Left kidney (tissue), 1 donor: ENCODE measurements at regions not wholly inside any gene's neighbourhood (a gene's known extent, or its start where the extent isn't known, plus 50 kb on each side); places are given as distances from the start of the nearest gene placed in this dataset.
"Not testable (repeated sequence)": the region's sequence is repeated elsewhere in the genome, so short reads cannot be mapped to it uniquely, and the experiment has no call there.

Experiments
- DNase-seq: peaks from one replicate; pipeline ENCODE4 v3.0.0-alpha.2; 2013

DNA sequence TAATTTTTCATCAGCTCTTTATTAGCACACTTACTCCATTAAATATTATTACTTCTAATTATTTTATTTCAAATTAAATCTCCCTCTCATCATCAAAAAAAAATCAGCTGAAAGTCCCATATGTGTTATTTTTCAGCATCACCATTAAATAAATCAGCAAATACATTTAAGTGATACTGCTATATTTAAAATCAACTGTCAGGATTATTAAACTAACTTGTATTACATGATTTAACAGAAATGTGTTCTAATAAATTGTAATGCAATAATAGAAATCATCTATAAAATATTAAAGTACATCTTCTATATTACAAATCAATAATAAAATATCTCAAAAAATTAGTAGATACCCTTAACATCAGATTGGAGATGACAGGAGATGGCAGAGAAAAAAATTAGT lies 538.6 kb upstream of the MIR17HG start:
- DNase-seq = no peak

DNA sequence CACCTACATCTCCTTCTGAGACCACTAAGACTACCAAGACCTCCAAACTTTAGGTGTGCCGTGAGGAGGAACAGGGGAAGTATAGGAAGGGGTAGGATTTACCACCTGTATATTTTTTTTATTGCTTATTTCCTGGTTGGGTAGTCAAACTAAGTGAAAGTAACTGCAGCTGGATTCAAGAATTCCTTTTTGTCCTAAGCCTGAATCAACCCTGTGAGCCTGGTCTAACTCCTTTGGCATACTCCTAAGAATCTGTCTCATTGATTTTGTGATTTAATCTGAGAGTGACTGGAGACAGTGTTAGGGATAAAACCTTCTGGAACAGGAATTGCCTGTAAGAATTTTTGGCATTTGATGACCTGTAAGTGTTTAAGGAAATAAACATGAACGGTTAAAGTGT lies 523.5 kb upstream of the MIR17HG start:
- no peak for DNase-seq

DNA sequence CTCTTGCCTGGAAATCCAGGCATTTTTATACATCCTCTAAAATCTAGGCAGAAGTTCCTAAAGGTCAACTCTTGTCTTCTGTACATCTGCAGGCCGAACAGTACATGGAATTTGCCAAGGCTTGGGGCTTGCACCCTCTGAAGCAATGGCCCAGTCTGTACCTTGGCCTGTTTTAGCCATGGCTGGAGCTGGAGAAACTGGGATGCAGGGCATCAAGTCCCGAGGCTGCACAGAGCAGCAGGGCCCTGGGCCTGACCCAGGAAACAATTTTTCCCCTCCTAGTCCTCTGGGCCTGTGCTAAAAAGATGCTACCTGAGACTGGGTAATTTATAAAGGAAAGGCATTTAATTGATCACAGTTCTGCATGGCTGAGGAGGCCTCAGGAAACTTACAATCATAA lies 520.8 kb upstream of the MIR17HG start:
- no peak for DNase-seq

DNA sequence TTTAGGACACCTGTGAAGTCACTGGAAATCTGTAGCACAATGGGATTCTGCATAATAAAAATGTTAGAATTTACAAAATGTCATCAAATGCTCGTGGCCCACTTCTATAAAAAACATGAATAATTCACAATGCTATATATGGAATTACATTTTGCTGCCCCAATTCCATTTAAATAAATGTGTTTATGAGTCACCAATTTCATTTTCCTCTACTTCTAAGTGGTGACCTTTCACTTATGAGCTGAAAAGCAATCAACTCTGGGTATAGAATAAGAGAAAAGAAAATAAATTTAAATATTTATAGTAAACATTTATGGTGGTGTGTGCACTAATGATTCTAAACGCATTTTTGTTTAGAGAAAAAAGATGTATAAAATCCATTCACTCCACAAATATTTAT lies 516.7 kb upstream of the MIR17HG start:
- DNase-seq = no peak

DNA sequence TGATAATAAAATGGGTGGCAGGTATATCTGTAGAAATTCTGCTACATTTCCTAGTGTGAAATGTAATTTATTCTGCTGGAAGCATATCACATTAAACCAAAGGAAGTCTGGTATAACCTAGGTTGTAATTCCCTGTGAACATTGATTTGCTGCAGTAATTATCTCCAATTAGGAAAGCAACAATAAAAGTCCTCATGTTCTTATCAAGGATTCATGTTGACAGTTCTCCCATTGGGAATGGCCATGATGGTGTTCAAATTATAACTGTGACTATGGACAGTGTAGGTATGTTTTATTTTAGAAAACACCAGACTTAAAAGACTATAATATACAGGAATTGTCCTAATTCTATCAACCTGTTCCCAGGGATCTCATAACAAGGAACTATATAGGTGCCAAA lies 513.5 kb upstream of the MIR17HG start:
- no peak for DNase-seq

DNA sequence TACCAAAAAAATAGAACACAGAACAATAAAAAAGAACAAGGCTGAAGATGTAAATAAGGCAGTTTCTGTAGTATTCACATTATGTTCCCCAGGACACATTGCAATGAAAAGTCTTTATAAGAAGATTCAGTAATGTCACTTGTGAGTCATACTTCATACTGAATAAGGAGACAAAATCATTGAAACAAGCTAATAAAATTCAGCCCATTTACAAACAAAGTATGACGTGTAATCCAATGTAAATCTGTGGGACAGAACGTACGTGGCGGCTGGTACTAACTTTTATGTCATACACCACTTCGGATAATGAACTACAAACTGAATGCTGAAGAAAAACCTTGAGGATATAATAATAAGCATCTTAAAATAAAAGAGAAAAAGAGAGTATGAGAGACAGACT lies 512.8 kb upstream of the MIR17HG start:
- no peak for DNase-seq

DNA sequence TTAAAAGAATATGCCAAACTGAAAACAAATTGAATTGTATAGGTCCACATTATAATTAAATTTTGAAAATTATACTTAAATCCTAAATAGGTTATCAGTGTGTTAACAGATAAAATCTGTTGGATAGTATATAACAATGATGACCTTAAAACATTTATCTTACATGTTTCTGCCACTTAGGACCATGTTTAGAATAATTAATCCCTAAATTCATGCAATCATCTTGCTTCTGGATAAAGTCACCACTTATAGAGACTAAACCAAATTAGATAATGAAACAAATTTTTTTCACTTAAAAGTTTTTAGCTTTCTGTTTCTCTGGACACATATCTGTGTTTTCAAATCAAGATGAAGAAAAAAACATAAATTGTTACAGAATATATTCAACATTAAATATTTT lies 511.7 kb upstream of the MIR17HG start:
- no peak for DNase-seq

DNA sequence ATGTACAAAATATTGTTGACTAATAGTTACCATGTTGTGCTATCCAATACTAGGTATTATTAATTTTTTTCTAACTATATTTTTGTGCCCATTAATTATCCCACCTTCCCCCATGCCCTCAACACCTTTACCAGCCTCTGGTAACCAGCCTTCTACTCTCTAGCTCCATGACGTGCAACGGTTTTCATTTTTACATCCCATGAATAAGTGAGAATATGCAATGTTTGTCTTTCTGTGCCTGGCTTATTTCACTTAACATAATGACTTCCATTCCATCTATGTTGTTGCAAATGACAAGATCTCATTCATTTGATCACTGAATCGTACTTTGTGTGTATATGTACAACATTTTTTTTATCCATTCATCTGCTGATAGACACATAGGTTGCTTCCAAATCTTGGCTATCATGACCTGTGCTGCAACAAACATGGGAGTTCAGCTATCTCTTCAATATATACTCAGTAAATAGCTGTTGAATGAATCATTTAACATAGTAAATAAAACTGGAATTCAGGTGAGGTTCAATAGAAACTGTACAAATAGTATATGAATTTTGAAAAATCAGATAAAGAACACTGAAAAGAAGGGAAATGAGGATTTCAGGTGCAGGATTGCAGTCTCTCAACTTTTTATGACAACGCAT lies 509.0 kb upstream of the MIR17HG start:
- DNase-seq = no peak

DNA sequence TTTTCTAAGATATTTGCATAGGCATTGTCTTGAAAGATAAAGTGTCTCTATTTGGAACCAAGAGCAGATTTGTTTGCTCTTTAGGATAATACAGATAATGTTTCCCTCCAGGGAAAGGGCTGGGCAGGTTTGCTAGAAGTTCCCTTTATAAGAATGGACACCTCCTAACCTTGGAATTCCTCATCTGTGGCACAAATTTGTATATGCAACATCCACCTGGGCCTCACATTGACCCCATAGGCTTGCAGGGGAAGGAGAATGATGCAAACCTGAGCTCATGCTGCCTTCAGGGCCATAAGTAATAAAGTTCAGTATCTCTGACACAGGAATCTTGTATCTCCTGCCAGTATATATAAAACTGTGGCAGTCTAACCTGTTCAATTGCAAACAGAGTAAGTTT lies 508.4 kb upstream of the MIR17HG start:
- no peak for DNase-seq

DNA sequence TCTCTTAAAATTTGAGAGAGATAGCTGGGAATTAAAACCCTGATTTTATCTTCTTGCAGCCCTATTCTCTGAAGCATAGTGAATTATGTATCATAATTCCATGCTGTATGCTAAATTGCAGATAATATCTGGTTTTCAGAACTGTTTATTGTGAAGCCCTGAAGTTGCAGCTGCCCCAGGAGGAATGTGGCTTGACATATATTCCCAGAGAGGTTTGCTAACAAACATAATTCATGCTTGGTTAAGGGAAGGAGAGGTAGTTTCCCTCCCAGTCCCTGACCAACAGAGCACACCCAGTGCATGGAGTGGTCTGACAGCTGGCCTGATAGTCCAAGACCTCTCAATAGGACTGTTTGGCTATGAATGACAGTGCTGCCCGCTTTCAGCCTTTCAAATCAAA lies 500.6 kb upstream of the MIR17HG start:
- DNase-seq = no peak

DNA sequence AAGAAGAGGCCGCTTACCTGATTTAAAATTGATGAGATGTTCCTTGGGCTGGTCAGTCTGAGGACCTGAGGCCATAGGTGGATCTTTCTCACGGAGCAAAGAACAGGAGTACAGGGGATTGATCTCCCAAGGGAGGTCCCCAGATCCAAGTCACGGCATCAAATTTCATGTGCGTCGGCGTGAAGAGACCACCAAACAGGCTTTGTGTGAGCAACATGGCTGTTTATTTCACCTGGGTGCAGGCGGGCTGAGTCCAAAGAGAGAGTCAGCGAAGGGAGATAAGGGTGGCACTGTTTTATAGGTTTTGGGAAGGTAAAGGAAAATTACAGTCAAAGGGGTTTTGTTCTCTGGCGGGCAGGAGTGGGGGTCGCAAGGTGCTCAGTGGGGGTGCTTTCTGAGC lies 493.8 kb upstream of the MIR17HG start:
- not testable (repeated sequence) for DNase-seq

DNA sequence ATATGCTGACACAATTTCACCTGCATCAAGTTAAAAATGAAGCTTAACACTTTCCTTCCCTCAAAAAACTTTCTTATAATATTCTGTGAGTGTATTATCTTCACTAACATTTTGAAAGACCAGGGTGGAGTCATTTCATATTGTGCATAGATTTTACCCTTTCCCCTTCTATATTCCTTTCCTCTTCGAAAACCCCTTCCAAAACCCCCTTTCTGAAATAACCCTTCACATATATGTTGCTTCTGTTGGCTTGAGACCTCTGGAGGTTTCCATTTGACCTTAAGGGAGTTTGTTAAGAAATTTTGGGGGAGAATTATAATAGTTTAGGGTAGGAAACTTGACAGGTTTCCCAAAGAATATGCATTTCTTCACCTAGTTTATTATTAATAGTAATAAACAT lies 489.6 kb upstream of the MIR17HG start:
- no peak for DNase-seq

DNA sequence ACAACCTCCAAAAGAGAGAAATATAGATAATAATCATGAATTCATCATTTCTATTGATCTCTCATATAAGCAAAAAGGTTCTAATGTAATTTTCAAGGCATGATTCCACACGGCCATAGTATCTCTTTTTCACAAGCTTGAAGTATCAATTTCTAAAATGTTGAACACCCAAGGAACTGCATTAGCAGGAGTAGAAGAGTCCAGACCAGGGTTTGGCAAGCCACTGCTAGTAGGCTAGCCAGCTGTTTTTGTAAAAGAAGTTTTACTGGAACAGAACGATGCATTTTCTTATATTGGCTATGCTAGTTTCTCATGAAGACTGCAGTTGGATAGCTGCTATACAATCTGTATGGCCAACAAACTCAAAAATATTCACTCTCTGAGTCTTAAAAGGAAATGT lies 481.5 kb upstream of the MIR17HG start:
- DNase-seq = no peak

DNA sequence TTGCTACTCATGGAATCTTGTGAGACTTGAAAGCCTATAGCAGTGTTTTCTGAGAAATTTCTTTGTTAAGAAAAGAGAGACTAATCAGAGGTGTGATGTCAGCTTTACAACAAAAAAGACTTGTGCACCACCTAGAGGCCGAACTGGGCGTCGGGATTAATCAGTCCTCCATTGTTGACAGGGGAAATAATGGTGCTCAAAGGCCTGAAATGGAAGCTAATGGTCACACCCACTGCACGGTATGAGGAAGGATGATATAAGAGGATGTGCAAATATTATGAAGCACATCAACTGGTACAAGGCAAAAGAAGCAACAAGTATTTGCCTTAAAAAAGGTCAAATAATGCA lies 480.2 kb upstream of the MIR17HG start:
- peak; percentile 71 for DNase-seq

DNA sequence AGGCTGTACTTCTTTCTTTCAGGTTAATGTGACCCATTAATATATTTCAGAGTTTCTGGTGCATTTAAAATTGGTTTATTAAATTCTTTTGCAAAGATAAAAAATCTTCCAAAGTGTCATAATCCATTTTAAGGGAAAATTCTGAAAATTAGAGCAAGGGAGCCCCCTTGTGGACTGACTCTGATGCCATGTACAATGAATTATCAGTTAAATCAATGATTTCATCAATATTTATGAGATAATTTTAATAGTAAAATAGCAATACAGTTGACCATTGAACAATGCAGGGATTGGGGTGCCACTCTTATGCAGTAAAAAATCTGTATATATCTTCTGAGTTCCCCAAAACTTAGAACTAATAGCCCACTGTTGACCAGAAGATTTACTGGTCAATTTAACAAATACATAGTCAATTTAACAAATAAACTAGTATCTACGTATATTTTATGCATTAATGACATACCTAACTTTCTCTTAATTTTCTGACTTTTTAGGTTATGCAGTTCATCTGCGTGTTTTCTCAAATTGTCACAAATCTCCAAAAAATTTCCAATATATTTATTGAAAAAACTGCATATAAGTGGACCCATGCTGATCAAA lies 479.1 kb upstream of the MIR17HG start:
- no peak for DNase-seq

DNA sequence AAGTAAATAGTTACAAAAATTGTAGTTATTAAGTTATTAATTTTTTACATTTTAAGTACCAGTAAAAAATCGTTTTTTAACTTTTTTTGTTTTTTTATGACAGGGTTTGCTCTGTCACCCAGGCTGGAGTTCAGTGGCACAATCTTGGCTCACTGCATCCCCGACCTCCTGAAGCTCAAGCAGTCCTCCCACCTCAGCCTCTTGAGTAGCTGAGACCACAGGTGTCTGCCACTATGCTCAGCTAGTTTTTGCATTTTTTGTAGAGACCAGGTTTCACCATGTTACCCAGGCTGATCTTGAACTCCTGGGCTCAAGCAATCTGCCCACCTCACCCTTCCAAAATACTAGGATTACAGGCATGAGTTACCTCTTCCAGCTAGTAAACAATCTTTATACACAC lies 477.9 kb upstream of the MIR17HG start:
- DNase-seq = no peak

DNA sequence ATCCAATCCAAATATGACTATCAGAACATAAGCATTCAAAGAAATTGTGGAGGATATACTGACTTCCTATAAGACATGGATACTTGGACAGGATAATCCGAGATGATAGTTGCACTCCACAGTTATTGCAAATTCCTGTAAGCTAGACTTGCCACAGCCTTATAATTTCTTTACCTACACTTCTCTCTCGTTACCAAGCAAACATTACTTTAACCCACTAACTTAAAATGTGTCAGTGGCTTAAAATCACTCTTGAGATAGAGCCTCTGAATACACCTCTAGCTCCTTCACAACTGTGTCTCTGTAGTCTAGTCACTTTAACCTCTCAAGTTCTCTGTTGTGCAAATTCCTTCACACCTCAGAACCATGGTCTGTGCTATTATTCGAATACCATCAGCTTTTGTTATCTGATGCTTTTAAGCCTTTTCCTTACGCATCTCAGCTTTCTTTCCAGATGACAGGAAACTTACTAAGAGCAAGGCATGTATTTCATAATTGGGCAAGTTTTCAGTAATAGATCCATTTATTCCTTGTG lies 474.9 kb upstream of the MIR17HG start:
- no peak for DNase-seq

DNA sequence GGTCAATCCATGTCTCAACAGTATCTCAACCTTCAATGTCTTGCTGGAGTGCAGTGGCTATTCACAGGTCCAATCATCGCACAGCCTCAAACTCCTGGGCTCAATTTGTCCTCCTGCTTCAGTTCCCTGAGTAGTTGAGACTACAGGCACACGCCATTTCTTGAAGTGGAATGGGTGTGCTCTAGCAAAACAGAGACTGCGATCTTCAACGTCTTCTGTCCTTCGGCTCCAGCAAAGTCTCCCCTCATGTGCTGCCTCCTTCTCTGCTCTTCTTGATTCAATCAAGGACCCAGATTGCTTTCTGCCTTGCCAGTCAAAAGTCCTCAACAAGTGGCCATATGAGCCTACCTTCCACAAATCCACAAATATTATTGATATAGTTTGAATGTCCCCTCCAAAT lies 466.7 kb upstream of the MIR17HG start:
- no peak for DNase-seq

DNA sequence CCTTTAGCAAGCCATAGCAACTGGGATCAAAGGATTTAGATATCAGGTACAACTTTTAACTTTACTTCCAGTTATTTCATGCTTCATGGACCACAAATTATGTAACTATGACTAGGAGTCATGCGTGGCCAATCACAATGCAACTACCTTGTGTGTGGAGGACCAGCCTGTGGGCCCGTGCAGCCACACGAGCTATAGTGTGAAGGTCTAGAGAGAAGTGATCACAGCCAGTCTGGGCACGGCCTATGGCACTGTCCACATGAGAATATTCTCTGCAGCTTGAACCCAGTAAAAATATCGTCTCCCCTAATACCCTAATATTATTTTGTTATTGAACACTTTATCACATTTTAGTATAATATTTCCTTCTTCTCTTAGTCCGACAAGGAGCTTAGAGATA lies 464.9 kb upstream of the MIR17HG start:
- DNase-seq = no peak

DNA sequence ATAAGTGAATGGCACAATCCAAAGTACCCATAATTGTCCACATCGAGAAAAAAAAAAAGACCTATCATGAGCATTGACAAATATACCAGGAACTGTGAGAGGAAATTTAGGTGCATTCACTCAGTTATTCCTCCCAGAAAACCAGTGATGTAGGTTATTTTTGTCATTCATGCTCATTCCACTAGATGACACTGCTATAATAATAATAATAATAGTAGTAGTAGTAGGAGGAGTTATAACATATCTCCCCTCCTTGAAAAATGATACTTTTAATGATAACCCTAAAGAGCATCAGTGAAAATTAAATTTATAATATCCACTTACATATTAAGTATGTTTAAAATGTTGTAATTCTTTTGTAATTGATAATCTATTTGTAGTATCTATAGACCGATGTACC lies 463.9 kb upstream of the MIR17HG start:
- DNase-seq = no peak

DNA sequence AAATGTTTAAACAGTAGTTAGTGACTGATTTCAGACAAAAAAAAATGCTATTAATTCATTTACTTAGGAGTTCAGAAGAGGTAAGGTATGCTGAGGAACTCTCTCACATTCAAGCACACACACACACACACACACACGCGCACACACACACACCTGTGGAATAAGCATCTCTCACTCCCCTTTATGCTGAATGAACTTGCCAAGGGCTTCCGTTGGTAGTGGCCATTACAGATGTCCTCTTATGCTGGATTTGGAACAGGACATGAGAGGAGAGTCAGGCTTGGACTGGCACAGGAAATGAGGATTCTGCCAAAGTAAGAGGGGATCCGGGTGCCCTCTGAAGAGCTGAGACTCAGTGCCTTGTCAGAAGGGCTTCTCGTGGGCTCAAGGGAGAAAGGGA lies 463.4 kb upstream of the MIR17HG start:
- no peak for DNase-seq

DNA sequence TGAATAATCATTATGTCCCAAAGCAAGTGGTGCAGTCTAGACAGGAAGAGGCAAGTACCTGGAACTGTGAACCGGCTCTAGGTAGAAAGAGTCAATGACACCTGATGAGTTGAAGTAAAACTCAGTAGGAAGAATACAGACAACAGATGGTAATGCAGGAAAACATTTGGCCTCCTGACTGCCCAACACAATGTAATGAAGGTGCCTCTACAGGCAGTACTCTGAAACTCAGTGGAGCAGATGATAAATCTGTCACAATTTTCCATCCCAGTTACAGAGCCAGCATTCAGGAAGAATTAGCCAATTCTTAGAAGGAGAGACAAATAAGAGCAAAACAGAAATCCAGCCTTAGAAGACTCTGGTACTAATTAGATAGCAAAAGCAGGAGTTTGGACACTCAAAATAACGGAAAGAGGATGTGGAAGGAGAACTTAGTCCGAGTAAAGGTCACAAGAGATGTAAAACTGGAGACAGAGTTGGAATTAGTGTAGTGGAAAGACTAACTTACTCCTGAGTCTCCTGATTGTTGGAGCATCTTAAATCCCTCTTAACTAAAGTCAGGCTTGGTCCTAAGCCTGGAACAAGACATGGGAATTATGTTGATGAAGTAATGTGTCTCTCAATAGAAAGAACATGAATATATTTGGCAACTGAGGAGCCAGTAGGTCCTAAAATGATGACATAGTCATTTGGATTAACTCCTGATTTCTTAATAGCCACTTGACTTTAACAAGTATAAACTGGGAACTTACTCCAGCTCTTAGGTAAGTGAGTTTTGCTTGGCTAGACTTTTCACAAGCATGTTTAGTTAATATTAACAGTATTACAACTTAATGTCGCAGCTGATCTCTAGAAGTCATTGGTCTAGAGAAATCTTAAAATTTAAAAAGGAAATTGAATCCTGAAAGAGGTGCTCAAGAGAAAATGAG lies 457.3 kb upstream of the MIR17HG start:
- DNase-seq = no peak

DNA sequence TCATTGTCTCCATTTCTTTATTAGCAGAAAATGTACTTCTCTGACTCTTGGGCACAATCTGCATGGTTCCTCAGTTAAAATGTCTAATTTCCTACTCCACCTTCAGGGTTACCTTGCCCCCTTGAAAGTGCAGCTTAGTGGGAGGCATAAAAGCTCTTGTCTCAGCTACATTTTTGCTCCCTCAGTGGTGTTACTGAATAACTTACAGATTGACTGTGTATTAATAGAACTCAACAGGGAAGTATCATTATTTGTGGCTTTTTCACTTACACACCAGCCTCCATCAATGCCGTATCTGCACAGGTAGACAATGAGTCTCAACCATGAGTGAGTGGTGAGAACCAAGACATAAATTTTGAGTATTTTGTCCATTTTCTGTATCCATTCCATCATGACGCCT lies 456.2 kb upstream of the MIR17HG start:
- DNase-seq = no peak
